ENCODE measurements at regions not wholly inside any gene's neighbourhood (a gene's known extent, or its start where the extent isn't known, plus 50 kb on each side); places are given as distances from the start of the nearest gene placed in this dataset.
"Not testable (repeated sequence)": the region's sequence is repeated elsewhere in the genome, so short reads cannot be mapped to it uniquely, and the experiment has no call there.

DNA sequence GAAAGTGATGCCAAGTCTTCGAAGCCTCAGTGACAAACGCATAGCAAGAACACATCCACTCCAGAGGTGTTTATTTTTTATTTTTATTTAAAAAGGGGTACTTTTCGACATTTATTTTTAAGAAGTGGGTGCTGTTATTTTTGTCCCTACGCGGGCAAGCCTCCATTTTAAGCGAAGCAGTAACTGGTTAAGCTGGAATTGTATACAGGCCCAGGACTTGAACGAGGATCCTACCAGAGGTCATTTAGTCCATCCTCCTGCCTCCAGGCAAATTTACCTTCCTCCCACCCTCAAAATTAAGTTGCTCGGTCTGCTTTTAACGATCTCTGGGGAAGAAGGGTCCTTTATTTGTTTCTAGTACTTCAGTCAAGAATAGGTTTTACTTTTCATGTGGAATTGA lies 130.6 kb upstream of the PLEKHM1 start:
- TF ChIP-seq, protein P1, sequence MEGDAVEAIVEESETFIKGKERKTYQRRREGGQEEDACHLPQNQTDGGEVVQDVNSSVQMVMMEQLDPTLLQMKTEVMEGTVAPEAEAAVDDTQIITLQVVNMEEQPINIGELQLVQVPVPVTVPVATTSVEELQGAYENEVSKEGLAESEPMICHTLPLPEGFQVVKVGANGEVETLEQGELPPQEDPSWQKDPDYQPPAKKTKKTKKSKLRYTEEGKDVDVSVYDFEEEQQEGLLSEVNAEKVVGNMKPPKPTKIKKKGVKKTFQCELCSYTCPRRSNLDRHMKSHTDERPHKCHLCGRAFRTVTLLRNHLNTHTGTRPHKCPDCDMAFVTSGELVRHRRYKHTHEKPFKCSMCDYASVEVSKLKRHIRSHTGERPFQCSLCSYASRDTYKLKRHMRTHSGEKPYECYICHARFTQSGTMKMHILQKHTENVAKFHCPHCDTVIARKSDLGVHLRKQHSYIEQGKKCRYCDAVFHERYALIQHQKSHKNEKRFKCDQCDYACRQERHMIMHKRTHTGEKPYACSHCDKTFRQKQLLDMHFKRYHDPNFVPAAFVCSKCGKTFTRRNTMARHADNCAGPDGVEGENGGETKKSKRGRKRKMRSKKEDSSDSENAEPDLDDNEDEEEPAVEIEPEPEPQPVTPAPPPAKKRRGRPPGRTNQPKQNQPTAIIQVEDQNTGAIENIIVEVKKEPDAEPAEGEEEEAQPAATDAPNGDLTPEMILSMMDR (conservative IDR thresholded peaks at IDR 0.05; ENCODE audit: low read length): not testable (repeated sequence)
- TF ChIP-seq EZH2phosphoT487 (IDR thresholded peaks at IDR 0.05; ENCODE audit: borderline replicate concordance): not testable (repeated sequence)

Data from Loucy (cell line).